Neuronal stem cell (in vitro differentiated cells): ENCODE measurements at regions not wholly inside any gene's neighbourhood (a gene's known extent, or its start where the extent isn't known, plus 50 kb on each side); places are given as distances from the start of the nearest gene placed in this dataset.
"Not testable (repeated sequence)": the region's sequence is repeated elsewhere in the genome, so short reads cannot be mapped to it uniquely, and the experiment has no call there.

Experiments
- DNase-seq: peaks from one replicate; pipeline ENCODE4 v3.0.0-alpha.2; 2013; ENCODE audit warnings: low spot score
- H2AFZ ChIP-seq: one replicate; pipeline ENCODE4 v1.6.1; 2013; ENCODE audit warnings: mild to moderate bottlenecking, low read length, inconsistent platforms
- H2AK5ac ChIP-seq: 2 replicates; pipeline ENCODE4 v1.6.1; 2013; ENCODE audit warnings: low read depth, mild to moderate bottlenecking, inconsistent platforms, low read length, moderate library complexity, mixed read lengths
- H2BK120ac ChIP-seq: 2 replicates; pipeline ENCODE4 v1.6.1; 2013; ENCODE audit warnings: low read depth, mild to moderate bottlenecking, inconsistent platforms, low read length, moderate library complexity, mixed read lengths
- H2BK12ac ChIP-seq: one replicate; pipeline ENCODE4 v1.6.1; 2013; ENCODE audit warnings: low read length, inconsistent platforms
- H2BK15ac ChIP-seq: 2 replicates; pipeline ENCODE4 v1.6.1; 2013; ENCODE audit warnings: mild to moderate bottlenecking, low read length, inconsistent platforms, mixed read lengths
- H2BK5ac ChIP-seq: one replicate; pipeline ENCODE4 v1.6.1; 2013; ENCODE audit warnings: inconsistent platforms, mild to moderate bottlenecking, low read length, moderate library complexity
- H3K14ac ChIP-seq: one replicate; pipeline ENCODE4 v1.6.1; 2013; ENCODE audit warnings: low read length, inconsistent platforms
- H3K18ac ChIP-seq: 2 replicates; pipeline ENCODE4 v1.6.1; 2013; ENCODE audit warnings: low read length, inconsistent platforms
- H3K23ac ChIP-seq: 2 replicates; pipeline ENCODE4 v1.6.1; 2013; ENCODE audit warnings: low read depth, mild to moderate bottlenecking, mixed read lengths, low read length, inconsistent platforms; ENCODE audit not compliant: poor library complexity
- H3K27ac ChIP-seq: replicated peaks from 3 replicates; pipeline ENCODE4 v1.5.1; 2013; ENCODE audit warnings: low read length, inconsistent platforms
- H3K27me3 ChIP-seq, 3 experiments: 2 replicates each; pipeline ENCODE4 v1.6.1; 2013; ENCODE audit warnings: low read length in 3 of 3, mild to moderate bottlenecking in 2 of 3, inconsistent platforms in 1 of 3, low read depth in 1 of 3, mixed read lengths in 1 of 3, moderate library complexity in 1 of 3; ENCODE audit not compliant: control insufficient read depth in 3 of 3, insufficient read depth in 3 of 3
- H3K36me3 ChIP-seq, 2 donors: replicated peaks in 1 of 2; 2 replicates each; pipeline ENCODE4 v1.6.1; 2013; ENCODE audit warnings: low read length in 2 of 2; ENCODE audit not compliant: control insufficient read depth in 2 of 2, insufficient read depth in 2 of 2
- H3K4ac ChIP-seq: 2 replicates; pipeline ENCODE4 v1.6.1; 2013; ENCODE audit warnings: inconsistent platforms, mild to moderate bottlenecking, low read length, moderate library complexity
- H3K4me1 ChIP-seq, 2 donors: 1 replicate in 1 of 2; 2 replicates in 1 of 2; pipeline ENCODE4 v1.6.1; 2013; ENCODE audit warnings: low read length in 2 of 2, low read depth in 1 of 2; ENCODE audit not compliant: control insufficient read depth in 2 of 2, insufficient read depth in 1 of 2
- H3K4me2 ChIP-seq: one replicate; pipeline ENCODE4 v1.6.1; 2013; ENCODE audit warnings: mild to moderate bottlenecking, low read length, inconsistent platforms; ENCODE audit not compliant: insufficient read depth, poor library complexity, severe bottlenecking
- H3K4me3 ChIP-seq, 2 donors: 2 replicates each; pipeline ENCODE4 v1.5.1; 2013; ENCODE audit warnings: low read length in 2 of 2, mild to moderate bottlenecking in 2 of 2, inconsistent platforms in 1 of 2, moderate library complexity in 1 of 2
- H3K79me1 ChIP-seq: one replicate; pipeline ENCODE4 v1.6.1; 2013; ENCODE audit warnings: low read depth, mild to moderate bottlenecking, inconsistent platforms, low read length, moderate library complexity
- H3K9ac ChIP-seq: one replicate; pipeline ENCODE4 v1.6.1; 2013; ENCODE audit warnings: mild to moderate bottlenecking, low read depth, low read length, inconsistent platforms; ENCODE audit not compliant: poor library complexity
- H3K9me3 ChIP-seq, 2 donors: replicated peaks in 1 of 2; 2 replicates each; pipeline versions ENCODE3 to v1.6.1; 2013; ENCODE audit warnings: low read length in 2 of 2, mild to moderate bottlenecking in 2 of 2, inconsistent platforms in 1 of 2, low read depth in 1 of 2, mixed read lengths in 1 of 2, moderate library complexity in 1 of 2; ENCODE audit not compliant: control insufficient read depth in 2 of 2, insufficient read depth in 1 of 2
- H4K8ac ChIP-seq: one replicate; pipeline ENCODE4 v1.6.1; 2013; ENCODE audit warnings: low read depth, mild to moderate bottlenecking, inconsistent platforms, low read length, moderate library complexity
- H4K91ac ChIP-seq: one replicate; pipeline ENCODE4 v1.6.1; 2013; ENCODE audit warnings: low read length, low read depth, mild to moderate bottlenecking, inconsistent platforms; ENCODE audit not compliant: poor library complexity
- WGBS, 2 donors: extraction: QIAGEN DNeasy Blood & Tissue Kit; methylation state at CpG; one replicate each; pipeline ENCODE4 v1.1.7; 2013; ENCODE audit warnings: missing lambda C conversion rate in 2 of 2, mixed read lengths in 1 of 2; ENCODE audit not compliant: insufficient read length in 2 of 2, insufficient replicate concordance in 1 of 2; ENCODE audit errors: extremely low coverage in 2 of 2; 5-methylcytosine and 5-hydroxymethylcytosine counted together

GRCh38 chr2:131643180-131643579, 115.5 kb downstream of the CCDC74A start:
- not testable (repeated sequence) for H3K4me3 ChIP-seq, H3K23ac ChIP-seq, H2BK12ac ChIP-seq, H2BK120ac ChIP-seq, H3K79me1 ChIP-seq, H3K18ac ChIP-seq, H2BK5ac ChIP-seq, H3K4ac ChIP-seq, H3K9ac ChIP-seq, H3K27ac ChIP-seq, H3K4me2 ChIP-seq, H2AFZ ChIP-seq, H3K4me1 ChIP-seq, H3K27me3 ChIP-seq, H4K91ac ChIP-seq, H2BK15ac ChIP-seq, H3K36me3 ChIP-seq, H3K9me3 ChIP-seq, DNase-seq, H3K14ac ChIP-seq, H2AK5ac ChIP-seq, H4K8ac ChIP-seq
- WGBS, 2 donors: 100% methylated on average over 1 of the region's 3 CpGs; no CpG with 5 or more reads in 1 of the 2 donors

GRCh38 chr2:131645177-131645765, 117.6 kb downstream of the CCDC74A start:
- peak overlapping the region; percentile 41 for H2BK12ac ChIP-seq
- peaks cover 0 to 2% of the 10 kb centered on the region in 2 donors for H3K9me3 ChIP-seq
- no peak overlapping the region for H3K27ac ChIP-seq
- H2BK5ac ChIP-seq: no peak overlapping the region
- H3K23ac ChIP-seq: no peak overlapping the region
- H3K9ac ChIP-seq: peak overlapping the region; percentile 24
- H3K18ac ChIP-seq: peak overlapping the region; percentile 24
- H3K36me3 ChIP-seq: no peaks in the 10 kb centered on the region
- H3K27me3 ChIP-seq: peaks cover 0 to 5% (median 0%) of the 10 kb centered on the region in 3 experiments
- no peaks in the 10 kb centered on the region for H3K79me1 ChIP-seq
- DNase-seq: no peak
- no peak overlapping the region for H4K8ac ChIP-seq
- no CpG with 5 or more reads among the region's 14 CpGs for WGBS, 2 donors
- no peak overlapping the region for H3K4ac ChIP-seq
- no peak overlapping the region for H2BK15ac ChIP-seq
- no peak overlapping the region for H3K4me2 ChIP-seq
- peak overlapping the region in 1 of 2 donors; percentile 72 for H3K4me3 ChIP-seq
- H2AFZ ChIP-seq: no peak overlapping the region
- H4K91ac ChIP-seq: peak overlapping the region; percentile 56
- no peak overlapping the region for H2BK120ac ChIP-seq
- peak overlapping the region; percentile 86 for H2AK5ac ChIP-seq
- no peaks in the 10 kb centered on the region for H3K4me1 ChIP-seq
- peak overlapping the region; percentile 25 for H3K14ac ChIP-seq

GRCh38 chr2:131646220-131646619, 118.5 kb downstream of the CCDC74A start:
- H2BK15ac ChIP-seq, H3K9me3 ChIP-seq, H3K4me2 ChIP-seq, H3K4ac ChIP-seq, H3K18ac ChIP-seq, H2BK12ac ChIP-seq, H4K91ac ChIP-seq, H3K4me1 ChIP-seq, H4K8ac ChIP-seq, H3K27ac ChIP-seq, H3K79me1 ChIP-seq, H2AFZ ChIP-seq, H3K23ac ChIP-seq, H2BK5ac ChIP-seq, H3K4me3 ChIP-seq, H3K14ac ChIP-seq, H3K9ac ChIP-seq, H3K36me3 ChIP-seq, H2BK120ac ChIP-seq, H2AK5ac ChIP-seq, H3K27me3 ChIP-seq, DNase-seq: not testable (repeated sequence)
- no CpG with 5 or more reads among the region's 15 CpGs for WGBS, 2 donors

- no peak overlapping the region for H2AFZ ChIP-seq
- no peak overlapping the region for H4K8ac ChIP-seq
- H2BK12ac ChIP-seq: no peak overlapping the region
- DNase-seq: no peak
- no peak overlapping the region for H3K23ac ChIP-seq
- no peak overlapping the region for H3K4me3 ChIP-seq
- peaks cover 0 to 5% (median 0%) of the 10 kb centered on the region in 3 experiments for H3K27me3 ChIP-seq
- no peak overlapping the region for H2BK15ac ChIP-seq
- no peak overlapping the region for H2BK5ac ChIP-seq
- no peak overlapping the region for H3K14ac ChIP-seq
- WGBS, 2 donors: no CpG with 5 or more reads among the region's 47 CpGs
- H3K18ac ChIP-seq: no peak overlapping the region
- H2BK120ac ChIP-seq: no peak overlapping the region
- no peaks in the 10 kb centered on the region for H3K36me3 ChIP-seq
- no peaks in the 10 kb centered on the region for H3K4me1 ChIP-seq
- H2AK5ac ChIP-seq: no peak overlapping the region
- H3K4me2 ChIP-seq: no peak overlapping the region
- no peak overlapping the region for H4K91ac ChIP-seq
- H3K4ac ChIP-seq: no peak overlapping the region
- no peak overlapping the region for H3K9ac ChIP-seq
- H3K27ac ChIP-seq: no peak overlapping the region
- peaks cover 0 to 2% of the 10 kb centered on the region in 2 donors for H3K9me3 ChIP-seq
- H3K79me1 ChIP-seq: no peaks in the 10 kb centered on the region
These were observed 119.1 kb downstream of the CCDC74A start for GRCh38 chr2:131646669-131647297.
